ENCODE measurements at regions not wholly inside any gene's neighbourhood (a gene's known extent, or its start where the extent isn't known, plus 50 kb on each side); places are given as distances from the start of the nearest gene placed in this dataset.

DNA sequence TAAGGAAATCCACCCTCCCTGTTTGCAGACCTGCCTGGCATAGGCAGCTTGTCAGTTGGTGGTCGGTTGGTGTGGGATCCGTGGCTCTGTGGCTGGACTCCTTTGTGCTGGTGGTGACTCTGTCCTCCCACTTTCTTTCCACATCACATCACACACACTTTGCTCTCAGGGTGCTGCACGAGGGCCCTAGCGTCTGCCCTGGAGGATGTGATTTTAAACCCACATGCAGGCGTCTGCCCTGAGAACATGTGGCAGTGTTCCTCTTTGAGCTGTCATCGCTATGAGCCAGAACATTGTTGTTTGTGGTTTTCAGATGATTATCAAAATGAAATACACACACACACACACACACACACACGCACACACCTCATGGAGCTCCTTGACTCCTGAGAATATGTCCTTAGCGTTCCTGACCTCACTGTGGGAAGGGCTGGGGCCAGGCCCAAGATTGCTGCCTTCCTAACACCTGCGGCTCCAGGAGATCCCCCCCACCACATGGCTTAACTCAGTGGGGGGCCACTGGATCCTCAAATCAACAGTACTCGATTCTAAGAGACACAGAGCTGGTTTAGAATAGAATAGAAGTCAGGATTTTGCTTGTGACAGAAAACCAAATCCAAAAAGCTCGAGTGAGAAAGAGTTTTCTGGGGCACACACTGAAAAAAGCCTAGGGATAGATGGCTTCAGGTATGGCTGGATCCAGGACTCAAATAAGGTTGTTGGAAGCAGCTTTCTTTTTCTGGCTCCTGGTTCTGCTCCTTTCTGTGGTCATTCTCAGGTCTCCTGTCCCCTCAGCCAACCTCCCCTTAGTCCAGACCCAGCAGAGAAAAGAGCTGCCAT is 54.8 kb downstream of the RTP5 start:
- DNase-seq, result no peak

DNA sequence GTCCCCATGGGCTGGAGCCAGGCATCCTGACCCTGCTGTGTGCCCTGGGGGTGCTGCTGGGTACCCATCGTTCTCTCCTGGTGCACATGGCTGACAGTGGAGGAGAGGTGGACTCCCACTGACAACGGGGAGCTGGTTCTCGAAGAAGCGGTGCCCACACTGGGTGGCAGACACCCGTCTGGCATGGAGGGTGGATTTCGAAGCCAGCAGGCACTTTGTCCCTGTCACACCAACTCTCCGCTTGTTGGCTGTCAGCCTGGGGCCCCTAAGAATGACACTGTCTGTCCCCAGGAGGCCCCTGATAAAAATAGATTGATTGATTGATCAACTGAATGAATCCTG is 55.4 kb downstream of the RTP5 start:
- DNase-seq, result no peak

DNA sequence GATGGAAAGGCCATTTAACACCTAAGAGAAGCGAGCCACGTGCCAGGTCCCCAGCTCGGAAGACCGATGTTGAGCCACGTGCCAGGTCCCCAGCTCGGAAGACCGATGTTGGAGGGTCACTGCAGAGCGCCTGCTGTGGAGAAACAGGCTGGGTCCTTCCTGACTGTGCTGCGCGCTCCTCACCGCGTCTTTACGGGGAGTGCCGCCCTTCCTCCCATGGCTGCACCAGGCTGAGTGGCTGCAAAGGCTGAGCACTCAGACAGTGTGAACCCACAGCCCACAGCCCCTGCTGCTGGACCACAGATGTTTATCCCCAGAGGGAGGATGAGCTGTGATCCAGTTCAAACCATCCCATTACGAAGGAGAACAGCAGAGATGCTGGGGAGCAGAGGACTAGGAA is 55.7 kb downstream of the RTP5 start:
- DNase-seq, result no peak

DNA sequence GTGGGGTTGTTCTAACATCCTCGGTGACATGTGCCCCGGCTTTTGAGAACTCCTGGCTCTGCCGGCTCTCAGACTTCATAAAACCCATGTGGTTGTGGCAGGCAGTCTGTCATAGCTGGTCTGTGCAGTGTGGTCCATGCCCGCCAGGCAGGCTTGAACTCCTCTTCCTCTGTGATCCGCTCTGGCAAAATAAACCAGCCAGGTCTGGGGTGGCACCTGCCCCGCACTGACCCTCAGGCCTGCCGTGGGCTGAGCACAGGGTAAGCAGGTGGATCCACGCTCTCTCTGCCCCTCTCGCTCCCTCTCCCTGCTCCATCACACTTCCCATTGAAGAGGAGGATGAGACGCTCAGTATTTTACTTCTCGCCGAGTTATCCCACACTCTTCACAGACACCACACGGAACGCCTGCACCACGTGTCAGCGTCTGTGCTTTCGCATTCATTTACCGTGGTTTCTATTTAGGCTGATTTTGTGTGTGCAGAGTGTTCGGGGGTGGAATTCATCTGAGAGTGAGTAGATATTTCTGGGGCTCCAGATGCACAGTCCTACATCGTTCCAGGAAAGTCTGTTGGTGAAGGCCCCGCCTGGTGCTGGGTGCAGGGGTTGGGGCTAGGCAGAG is 56.4 kb downstream of the RTP5 start:
- DNase-seq, result no peak

DNA sequence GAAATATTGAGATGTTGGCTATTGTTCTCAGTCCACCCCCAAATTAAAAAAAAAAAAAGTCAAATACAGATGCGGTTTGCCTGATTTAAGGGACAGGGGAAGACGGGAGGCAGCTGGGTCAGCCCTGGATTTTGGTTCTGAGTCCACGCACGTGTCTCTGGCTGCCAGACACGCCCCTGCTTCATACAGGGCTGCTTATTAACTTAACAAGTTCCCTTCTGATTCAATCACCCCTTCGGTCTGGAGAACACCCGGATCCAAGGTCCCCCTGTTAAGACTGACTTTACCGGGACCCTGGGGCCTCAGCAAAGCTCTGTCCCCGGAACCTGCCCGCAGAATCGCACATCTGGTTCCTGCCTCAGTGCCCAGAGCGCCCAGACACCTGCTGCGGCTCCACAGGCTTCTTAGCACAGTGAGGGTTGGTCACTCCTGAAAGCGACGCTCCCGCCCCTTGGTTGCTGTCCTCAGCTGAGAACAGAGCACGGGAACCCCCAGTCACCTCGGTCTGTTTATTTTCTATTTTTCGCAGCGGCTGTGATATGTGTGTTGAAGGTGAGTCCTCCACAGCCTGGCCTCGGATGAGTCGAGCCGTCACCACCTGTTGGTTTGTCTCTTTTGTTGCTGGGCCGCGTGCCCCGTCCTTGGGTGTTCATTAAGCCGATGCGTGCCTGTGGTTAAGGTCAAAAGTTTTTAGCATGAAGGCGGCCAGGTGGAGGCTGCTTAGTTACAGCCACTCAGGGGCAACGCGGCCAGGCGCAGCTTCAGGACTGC is 57.2 kb downstream of the RTP5 start:
- no peak for DNase-seq

DNA sequence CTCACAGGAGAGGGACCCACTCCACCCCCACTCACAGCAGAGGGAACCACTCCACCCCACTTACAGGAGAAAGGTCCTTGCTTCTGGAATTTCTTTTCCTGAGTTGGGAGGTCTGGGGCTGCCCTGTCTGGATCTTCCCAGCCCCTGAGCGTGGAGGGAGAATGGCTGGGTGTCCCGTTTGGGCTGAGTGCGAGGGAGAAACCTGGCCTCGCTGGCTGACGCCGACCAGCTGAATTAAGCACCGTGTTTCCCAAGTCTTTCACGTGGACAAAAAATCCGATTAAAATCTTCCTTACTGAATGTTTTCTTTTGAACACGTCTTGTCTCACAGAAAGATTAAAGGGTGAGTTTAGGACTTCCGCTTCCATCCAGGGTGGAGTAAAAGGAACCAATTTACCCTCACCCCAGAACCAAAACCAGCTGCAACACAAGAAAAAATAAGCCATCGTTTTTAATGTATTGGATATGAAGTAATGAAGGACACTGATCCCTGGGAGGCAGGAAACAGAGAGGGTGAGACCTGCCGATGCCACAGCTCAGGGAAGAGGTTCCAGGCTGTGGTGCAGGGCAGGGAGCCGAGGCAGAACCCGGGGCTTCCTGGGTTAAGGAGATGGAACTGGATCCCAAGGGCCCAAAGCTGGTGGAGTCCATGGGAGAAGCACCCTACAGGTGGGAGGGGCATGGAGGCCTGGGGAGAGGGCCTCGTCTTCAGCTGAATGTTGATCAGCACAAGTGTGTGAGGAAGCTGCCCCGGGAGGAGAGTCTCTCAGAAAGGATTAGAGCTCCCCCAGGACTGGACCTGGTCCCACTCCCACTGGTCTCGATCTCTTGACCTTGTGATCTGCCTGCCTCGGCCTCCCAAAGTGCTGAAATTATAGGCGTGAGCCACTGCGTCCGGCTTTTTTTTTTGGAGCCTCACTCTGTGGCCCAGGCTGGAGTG is 60.3 kb downstream of the RTP5 start:
- DNase-seq, result no peak

DNA sequence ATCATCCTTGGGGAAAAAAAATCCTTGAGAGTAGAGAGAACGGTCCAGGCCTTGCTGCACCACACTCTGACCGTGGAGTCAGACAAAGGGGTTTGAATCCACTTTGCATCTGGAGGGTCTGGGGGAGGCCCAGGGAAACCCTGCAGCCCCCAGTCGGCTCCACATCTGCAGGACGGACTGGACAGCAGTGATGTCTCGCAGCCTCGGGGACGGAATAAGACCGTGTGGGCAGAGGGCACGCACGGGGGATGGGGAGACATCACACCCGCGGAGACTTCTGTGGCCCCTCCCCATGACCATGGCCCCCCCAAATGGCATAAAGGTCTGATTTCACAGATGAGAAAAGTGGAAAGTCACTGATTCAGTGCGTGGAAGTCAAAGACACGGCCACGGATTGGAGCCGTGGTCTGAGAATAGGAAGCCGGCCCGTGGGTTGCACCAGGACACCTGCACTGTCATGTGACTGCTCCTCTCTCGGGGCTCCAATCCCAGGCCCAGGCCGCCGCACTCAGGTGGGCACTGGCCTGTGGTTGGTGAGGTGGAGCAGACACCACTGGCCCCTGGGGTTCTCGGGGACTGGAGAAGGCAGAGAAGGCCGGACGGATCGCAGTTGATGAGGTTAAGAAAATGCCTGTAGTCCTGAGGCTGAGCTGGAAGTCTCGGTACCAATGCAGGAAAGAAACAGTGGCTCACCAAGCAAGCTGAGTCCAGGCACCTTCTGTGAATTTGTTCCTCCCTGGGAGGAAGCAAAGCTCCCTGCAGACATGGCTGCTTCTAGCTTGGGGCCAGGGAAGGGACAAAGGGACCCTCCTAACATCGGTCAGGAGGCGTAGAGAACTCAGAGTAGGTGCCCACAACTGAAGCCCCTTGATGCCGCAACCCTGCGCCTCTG is 61.8 kb downstream of the RTP5 start:
- no peak for DNase-seq

DNA sequence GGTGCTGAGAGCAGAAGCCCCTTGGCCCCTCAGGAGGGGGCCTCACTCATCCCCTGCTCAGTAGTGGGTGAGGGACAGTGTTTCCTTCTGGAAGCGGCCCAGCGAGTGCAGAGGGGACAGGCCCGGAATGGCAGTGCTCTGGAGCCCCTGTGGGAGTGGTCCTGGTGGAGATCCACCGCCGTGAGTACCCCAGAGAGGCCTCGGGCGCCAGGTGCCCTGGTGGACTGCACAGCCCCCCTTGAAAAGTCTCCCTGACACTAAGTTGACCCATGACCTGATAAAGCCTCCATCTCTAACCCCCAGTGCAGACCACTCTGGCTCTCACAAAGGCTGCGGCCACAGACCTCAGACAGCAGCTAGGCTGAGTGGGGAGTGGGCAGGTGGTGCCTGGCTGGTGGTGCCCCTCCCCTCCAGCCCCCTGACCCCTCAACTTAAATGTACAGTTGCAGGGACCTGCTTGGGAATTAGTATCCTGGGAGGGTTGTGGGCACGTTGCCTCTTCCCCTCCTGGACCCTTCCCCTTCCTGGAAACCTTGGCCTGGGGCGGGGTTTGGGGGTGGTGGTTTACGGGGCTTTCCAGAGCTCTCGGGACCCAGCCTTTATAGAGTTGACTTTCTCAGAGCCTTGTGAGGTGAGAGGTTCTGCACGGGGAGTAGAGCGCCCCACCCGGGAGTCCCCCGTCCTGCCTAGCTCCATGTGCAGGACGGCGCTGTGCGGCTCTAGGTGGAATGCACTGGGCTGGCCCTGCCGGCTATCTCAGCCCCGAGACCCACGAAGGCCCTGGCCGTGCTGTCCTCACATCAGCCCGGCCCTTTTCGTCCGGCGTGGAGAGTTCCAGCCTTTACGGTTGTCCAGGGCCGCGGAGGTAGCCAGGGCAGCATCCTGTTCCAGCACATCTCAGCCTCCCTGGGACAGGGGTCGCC is 62.7 kb downstream of the RTP5 start:
- no peak for DNase-seq

DNA sequence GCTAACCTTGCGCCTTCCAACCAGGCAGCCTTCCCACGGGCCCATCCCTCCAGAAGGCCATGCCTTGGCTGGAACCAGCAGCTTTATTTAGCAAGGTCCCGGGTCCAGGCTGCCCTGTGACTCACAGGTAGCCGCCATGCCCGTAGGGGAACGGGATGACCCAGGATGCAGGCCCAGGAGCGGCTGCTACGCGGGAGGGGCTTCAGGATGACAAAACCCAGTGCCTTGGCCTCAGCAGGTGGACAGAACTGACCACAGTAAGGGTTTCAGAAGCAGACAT is 63.3 kb downstream of the RTP5 start:
- DNase-seq, result no peak

DNA sequence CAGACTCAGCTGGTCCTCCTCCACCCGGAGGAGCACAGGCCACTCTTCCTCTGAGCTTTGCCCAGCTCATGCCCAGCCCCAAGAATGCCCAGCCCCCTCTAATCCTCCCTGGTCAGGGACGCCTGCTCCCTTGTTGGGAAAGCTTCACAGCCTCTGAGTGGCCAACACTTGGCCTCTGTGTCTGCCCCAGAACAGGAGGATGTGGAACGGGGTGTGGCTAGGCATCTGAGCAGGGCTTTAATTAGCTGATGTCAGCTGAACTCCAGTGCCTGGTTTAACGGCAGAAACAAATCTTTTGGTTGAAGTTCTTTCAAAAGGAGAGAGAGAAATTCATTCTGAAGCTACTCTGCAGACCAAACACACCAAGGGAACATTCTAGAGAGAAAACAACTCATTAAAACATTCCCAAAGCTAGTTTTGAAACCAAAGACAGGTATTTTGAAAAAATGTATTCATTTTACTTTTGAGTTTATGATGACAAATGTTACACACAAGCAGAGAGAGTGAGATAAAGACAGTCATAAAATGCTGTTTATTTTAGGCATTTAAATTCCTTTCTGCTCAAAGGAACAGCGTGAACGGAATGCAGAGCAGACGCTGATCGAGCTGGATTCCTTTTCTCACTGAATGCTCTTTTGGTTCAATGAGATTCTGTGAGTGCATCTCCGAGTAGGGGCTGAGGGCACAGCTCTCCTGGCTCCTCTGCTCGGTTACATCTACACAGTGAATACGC is 63.8 kb downstream of the RTP5 start:
- no peak for DNase-seq

DNA sequence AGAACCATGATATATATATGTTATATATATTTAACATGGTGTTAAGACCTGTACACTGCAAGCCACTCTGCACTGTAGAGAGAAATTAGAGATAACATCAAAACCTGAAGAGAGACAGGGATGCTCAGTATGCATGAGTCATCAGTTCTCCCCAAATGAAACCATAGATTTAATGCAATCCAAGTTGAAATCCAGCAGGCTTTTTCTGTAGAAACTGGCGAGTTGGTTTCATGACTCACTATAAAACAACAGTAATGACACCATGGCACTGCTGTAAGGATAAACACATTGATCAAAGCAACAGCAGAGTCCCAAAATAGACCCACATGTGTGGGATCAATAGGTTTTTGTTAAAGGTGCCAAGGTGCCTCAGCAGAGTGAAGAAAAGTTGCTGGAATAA is 65.8 kb downstream of the RTP5 start:
- DNase-seq, result no peak

DNA sequence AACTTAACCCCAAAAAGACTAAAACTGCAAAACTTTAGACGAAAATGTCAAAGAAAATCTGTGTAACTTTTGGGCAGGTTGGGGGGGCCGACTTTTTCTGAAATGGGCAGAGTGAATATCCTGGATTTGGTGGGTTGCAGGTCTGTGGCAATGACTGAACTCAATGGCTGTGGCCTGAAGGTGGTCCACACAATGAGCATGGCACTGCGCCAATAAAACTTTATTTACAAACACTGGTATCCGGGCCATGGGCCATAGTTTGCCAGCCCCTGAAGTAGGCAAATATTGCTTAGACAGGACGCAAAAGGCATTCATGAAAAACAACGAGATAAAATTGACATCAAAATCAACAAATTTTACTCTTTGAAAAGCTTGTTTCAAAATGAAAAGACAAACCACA is 66.2 kb downstream of the RTP5 start:
- no peak for DNase-seq

DNA sequence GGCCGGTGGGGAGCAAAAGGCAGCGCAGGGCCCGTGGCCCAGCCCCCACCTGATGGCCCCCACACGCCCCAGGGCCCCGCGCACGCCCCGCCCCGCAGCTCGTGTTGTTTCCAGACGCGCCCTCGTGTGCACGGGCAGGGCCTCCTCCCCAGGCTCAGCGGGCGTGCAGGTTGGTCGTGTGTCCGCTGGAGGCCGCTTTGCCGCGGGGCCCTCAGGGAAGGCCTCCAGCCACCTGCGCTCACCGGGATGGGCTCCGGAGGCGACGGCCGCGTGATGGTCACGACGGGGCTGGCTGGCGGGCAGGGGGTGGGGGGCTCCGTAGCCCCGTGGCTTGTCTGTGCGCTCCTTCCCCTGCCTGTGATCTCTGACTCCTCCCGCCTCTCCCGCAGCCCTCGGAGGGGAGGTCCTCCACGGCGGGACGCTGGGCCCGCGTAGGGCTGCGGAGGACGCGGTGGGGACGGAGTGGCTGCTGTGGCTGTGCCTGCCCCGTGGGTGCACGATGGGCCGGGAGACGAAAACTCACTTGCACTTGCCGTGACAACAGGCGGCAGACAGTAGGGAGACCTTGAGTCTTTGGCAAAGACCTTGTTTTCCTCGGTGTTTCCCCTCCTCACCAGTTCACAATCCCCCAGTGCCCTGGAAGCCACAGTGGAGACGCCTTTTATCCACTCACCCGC is 67.1 kb downstream of the RTP5 start:
- DNase-seq, result no peak

DNA sequence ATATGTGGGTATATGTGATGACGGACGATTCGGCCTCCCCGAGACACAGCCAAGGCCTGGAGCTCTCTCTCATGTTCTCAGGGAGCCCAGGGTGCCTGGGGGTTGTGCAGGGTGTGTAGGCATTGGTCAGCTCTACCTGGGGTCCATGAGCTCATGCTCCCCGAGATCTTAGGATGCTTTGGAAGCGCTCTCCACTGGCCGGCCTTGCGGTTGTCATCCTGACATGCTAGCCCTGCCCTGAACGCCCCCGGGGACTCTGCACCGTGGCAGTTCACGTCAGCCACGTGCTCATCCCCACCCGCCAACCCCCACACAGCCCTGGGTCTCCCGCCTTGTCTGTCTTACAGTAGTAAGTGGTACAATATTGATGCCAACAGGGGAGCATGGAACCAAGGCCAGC is 67.8 kb downstream of the RTP5 start:
- no peak for DNase-seq

DNA sequence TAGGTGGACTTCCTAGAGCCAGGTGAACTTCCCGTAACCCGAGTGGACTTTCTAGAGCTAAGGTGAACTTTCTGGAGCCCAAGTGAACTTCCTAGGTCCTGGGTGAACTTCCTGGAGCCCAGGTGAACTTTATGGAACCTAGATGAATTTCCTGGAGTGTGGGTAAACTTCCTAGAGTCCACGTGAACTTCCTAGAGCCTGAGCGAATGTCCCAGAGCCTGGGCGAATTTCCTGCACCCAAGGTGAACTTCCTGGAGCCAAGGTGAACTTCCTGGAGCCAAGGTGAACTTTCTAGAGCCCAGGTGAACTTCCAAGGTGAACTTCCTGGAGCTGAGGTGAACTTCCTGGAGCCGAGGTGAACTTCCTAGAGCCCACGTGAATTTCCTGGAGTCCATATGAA is 70.0 kb downstream of the RTP5 start:
- no peak for DNase-seq

DNA sequence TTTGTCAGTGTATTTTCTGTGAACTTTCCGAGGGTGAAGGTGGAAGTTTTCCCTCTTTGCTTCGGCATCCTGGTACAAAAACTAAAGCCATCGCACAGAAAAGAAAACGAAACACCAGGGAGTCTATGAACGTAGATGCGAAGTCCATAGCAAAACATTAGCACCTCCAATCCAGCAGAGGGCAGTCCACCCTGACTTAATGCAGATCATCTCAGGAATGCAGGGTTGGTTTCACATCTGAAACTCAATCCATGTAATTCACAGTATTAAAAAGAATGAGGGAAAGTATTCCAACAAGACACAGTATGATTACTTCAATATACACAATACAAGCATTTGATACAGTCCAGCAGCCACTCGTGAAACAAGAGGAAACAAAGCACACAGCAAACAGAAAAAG is 70.8 kb downstream of the RTP5 start:
- DNase-seq, result no peak

DNA sequence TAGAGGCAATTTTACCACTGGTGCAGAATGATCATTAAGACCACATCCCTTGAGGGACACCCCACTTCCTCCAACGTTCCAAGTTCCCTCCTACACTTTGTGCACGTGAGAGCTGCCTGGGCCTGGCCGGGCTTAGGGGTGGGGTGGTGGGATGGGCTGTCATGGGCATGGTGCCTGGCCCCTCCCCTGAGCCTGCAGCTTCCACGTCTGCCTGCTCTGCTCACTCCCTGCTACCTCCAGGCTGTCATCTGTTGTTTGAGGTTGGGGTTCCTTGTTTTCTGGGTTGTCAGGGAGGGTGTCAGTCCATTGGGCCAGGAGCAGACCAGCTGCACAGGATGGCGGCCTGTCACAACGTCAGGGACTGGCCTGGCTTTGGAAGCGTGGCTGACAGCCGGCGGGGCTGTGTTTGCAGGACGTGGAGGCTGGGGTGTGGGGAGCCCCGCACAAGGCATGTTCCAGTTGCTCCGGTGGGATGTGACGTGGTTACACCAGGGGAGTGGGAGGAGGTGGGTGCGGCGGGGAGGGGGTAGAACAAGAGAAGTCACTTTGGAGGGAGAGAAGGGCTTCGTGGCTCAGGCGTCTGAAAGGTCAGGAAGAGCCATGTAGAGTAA is 72.3 kb downstream of the RTP5 start:
- DNase-seq, result no peak

DNA sequence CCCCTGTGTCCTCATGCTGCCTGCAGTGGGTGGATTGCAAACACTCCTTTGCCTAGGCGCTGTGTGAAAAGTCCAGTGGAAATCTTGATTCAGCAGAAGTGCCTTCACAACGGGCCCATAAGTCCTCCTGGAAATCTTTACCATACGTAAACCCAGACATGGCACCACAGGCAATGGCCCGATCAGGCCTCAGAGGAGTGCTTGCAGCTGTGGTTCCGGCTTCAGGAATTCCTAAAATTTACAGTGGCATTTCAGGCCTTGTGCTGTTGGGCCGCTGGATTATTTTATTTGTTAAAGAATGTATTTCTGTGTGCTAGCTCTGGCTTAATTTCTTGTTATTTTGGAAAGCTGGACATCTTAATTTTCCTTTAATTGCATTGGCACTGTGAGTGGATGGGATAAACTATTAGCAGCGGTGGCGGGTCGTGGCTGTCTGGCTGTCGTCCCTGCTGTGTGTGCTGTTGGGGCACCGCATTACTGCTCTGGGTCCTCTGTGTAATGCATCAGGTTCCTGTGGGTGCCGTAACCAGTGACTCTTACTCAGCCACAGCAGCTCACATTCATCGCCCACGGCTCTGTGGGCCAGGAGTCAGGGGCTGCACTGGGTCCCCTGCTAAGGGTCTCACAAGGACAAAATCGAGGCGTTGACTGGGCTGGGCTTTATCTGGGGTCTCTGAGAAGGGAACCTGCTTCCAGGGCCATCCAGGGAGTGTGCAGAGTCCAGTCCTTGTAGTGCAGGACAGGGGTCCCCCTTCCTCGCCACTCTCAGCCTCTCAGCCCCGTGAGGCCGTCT is 73.1 kb downstream of the RTP5 start:
- DNase-seq, result no peak
